ENCODE measurements at regions not wholly inside any gene's neighbourhood (a gene's known extent, or its start where the extent isn't known, plus 50 kb on each side); places are given as distances from the start of the nearest gene placed in this dataset.

- TF ChIP-seq CTCF (IDR thresholded peaks at IDR 0.05) = no peak
- no peak for TF ChIP-seq POLR2AphosphoS5 (IDR thresholded peaks at IDR 0.05)
These were observed 419.1 kb upstream of the DSEL start for GRCh38 chr18:67935638-67936037.
